IMR-90 (cell line): ENCODE measurements at regions not wholly inside any gene's neighbourhood (a gene's known extent, or its start where the extent isn't known, plus 50 kb on each side); places are given as distances from the start of the nearest gene placed in this dataset.

Experiments
- ATAC-seq: fragments of 200-7000 bp; cut with Tn5 transposase; 2 replicates; pipeline ENCODE4 v1.9.1; 2020; ENCODE audit warnings: low read depth, mild to moderate bottlenecking, moderate library complexity
- BruUV-seq: library from RNA; stranded (reverse); fragments of 400-500 nt; replicated peaks from 2 replicates; lab custom pipeline; 2021; lab: Mats Ljungman, UMichigan
- CTCF ChIA-PET: fragments of 300-600 bp; formaldehyde crosslinking; extraction: SDS; loops from one replicate; lab custom pipeline; 2021; ENCODE audit warnings: antibody characterized with exemption; lab: Yijun Ruan, JAX
- POLR2A ChIA-PET: fragments of 300-600 bp; sonication (Branson Sonifier 250); formaldehyde crosslinking; loops from one replicate; lab custom pipeline; 2022; ENCODE audit warnings: antibody characterized with exemption; ENCODE audit not compliant: unreplicated experiment; lab: Charles Lee
- DNase-seq: peaks from one replicate; pipeline ENCODE4 v3.0.0; 2013
- H2AFZ ChIP-seq: replicated peaks from 2 replicates; pipeline ENCODE3; 2013; ENCODE audit warnings: low read length, mild to moderate bottlenecking; ENCODE audit not compliant: poor library complexity
- H2AK5ac ChIP-seq: 2 replicates; pipeline ENCODE4 v1.6.1; 2013; ENCODE audit warnings: low read depth, low read length, inconsistent platforms
- H2AK9ac ChIP-seq: replicated peaks from 2 replicates; pipeline ENCODE3; 2013; ENCODE audit warnings: mild to moderate bottlenecking, low read depth, low read length, moderate library complexity; ENCODE audit not compliant: poor library complexity
- H2BK120ac ChIP-seq: 2 replicates; pipeline ENCODE4 v1.6.1; 2013; ENCODE audit warnings: low read depth, low read length, inconsistent platforms
- H2BK15ac ChIP-seq: 3 replicates; pipeline ENCODE4 v1.6.1; 2013; ENCODE audit warnings: low read depth, low read length, inconsistent platforms
- H2BK20ac ChIP-seq: 2 replicates; pipeline ENCODE4 v1.6.1; 2013; ENCODE audit warnings: low read depth, mild to moderate bottlenecking, inconsistent platforms, low read length, moderate library complexity
- H2BK5ac ChIP-seq: 2 replicates; pipeline ENCODE4 v1.6.1; 2013; ENCODE audit warnings: mild to moderate bottlenecking, low read depth, low read length, inconsistent platforms; ENCODE audit not compliant: poor library complexity, severe bottlenecking
- H3K14ac ChIP-seq: replicated peaks from 2 replicates; pipeline ENCODE4 v1.6.1; 2013; ENCODE audit warnings: low read depth, low read length, inconsistent platforms
- H3K18ac ChIP-seq: 2 replicates; pipeline ENCODE4 v1.6.1; 2013; ENCODE audit warnings: low read depth, low read length, control low read depth
- H3K23ac ChIP-seq: 2 replicates; pipeline ENCODE4 v1.6.1; 2013; ENCODE audit warnings: low read depth, low read length, inconsistent platforms
- H3K27ac ChIP-seq: 2 replicates; pipeline ENCODE4 v1.5.1; 2013; ENCODE audit warnings: mild to moderate bottlenecking, control low read depth, low read length; ENCODE audit not compliant: insufficient read depth
- H3K27me3 ChIP-seq: 2 replicates; pipeline ENCODE4 v1.6.1; 2013; ENCODE audit warnings: low read length; ENCODE audit not compliant: control insufficient read depth, insufficient read depth
- H3K36me3 ChIP-seq: 2 replicates; pipeline ENCODE4 v1.6.1; 2013; ENCODE audit warnings: low read length, mixed read lengths; ENCODE audit not compliant: control insufficient read depth, insufficient read depth
- H3K4ac ChIP-seq: 2 replicates; pipeline ENCODE4 v1.6.1; 2013; ENCODE audit warnings: low read depth, low read length, inconsistent platforms
- H3K4me1 ChIP-seq: 2 replicates; pipeline ENCODE4 v1.6.1; 2013; ENCODE audit warnings: low read length, mixed read lengths; ENCODE audit not compliant: control insufficient read depth, insufficient read depth
- H3K4me2 ChIP-seq: 2 replicates; pipeline ENCODE4 v1.6.1; 2013; ENCODE audit warnings: low read depth, mild to moderate bottlenecking, control low read depth, low read length, moderate library complexity
- H3K4me3 ChIP-seq: 2 replicates; pipeline ENCODE4 v1.5.1; 2013; ENCODE audit warnings: low read depth, mild to moderate bottlenecking, control low read depth, low read length, moderate library complexity; ENCODE audit not compliant: insufficient read depth
- H3K56ac ChIP-seq: 2 replicates; pipeline ENCODE4 v1.6.1; 2013; ENCODE audit warnings: low read length, inconsistent platforms; ENCODE audit not compliant: insufficient read depth; ENCODE audit errors: extremely low read depth
- H3K79me1 ChIP-seq, 2 experiments: 2 replicates each; pipeline ENCODE4 v1.6.1; 2013; ENCODE audit warnings: low read length in 2 of 2, inconsistent platforms in 1 of 2, low read depth in 1 of 2
- H3K9ac ChIP-seq: 2 replicates; pipeline ENCODE4 v1.6.1; 2013; ENCODE audit warnings: low read depth, low read length, control low read depth
- H3K9me1 ChIP-seq: 2 replicates; pipeline ENCODE4 v1.6.1; 2013; ENCODE audit warnings: low read length, inconsistent platforms; ENCODE audit not compliant: insufficient read depth
- H3K9me3 ChIP-seq: 2 replicates; pipeline ENCODE4 v1.6.1; 2013; ENCODE audit warnings: low read length; ENCODE audit not compliant: control insufficient read depth, insufficient read depth
- H4K20me1 ChIP-seq: 2 replicates; pipeline ENCODE4 v1.6.1; 2013; ENCODE audit warnings: low read length, inconsistent platforms; ENCODE audit not compliant: insufficient read depth
- H4K5ac ChIP-seq: 2 replicates; pipeline ENCODE4 v1.6.1; 2013; ENCODE audit warnings: mild to moderate bottlenecking, low read depth, low read length, control low read depth
- H4K8ac ChIP-seq, 2 experiments: 2 replicates each; pipeline ENCODE4 v1.6.1; 2013; ENCODE audit warnings: low read depth in 2 of 2, low read length in 2 of 2, control low read depth in 1 of 2, inconsistent platforms in 1 of 2
- H4K91ac ChIP-seq: 2 replicates; pipeline ENCODE4 v1.6.1; 2013; ENCODE audit warnings: low read depth, low read length, inconsistent platforms; ENCODE audit not compliant: insufficient read depth
- FOS ChIP-seq: fragments of 150-350 bp; IDR thresholded peaks from 2 replicates; pipeline ENCODE4 v1.6.1; 2016; ENCODE audit warnings: low read depth, low read length
- MAZ ChIP-seq: IDR thresholded peaks from 2 replicates; pipeline ENCODE4 v1.6.1; 2012; ENCODE audit warnings: low read depth, mild to moderate bottlenecking, low read length, improper control_type of control experiment, moderate library complexity, borderline replicate concordance
- SMC3 ChIP-seq: fragments of 150-350 bp; IDR thresholded peaks from 2 replicates; pipeline ENCODE4 v1.6.1; 2016; ENCODE audit warnings: low read depth, mild to moderate bottlenecking, antibody characterized with exemption, low read length, moderate library complexity
- USF2 ChIP-seq: fragments of 150-350 bp; IDR thresholded peaks from 2 replicates; pipeline ENCODE4 v1.6.1; 2017; ENCODE audit warnings: mild to moderate bottlenecking, antibody characterized with exemption, low read length, low read depth
- WGBS, 2 experiments: methylation state at CpG; one replicate each; pipeline versions ENCODE4 v1.1.5 to v1.1.7; 2013; ENCODE audit warnings: missing lambda C conversion rate in 2 of 2; ENCODE audit not compliant: insufficient read length in 1 of 2; ENCODE audit errors: extremely low coverage in 2 of 2; 5-methylcytosine and 5-hydroxymethylcytosine counted together
- dilution Hi-C: fragments of 300-500 bp; cut with HindIII; formaldehyde crosslinking; loops from one replicate; pipeline ENCODE4 v1.14.3; 2018; ENCODE audit warnings: low sequenced_read_pairs; ENCODE audit not compliant: unreplicated experiment
- in situ Hi-C: fragments of 300-500 bp; cut with MboI; formaldehyde crosslinking; loops from 3 replicates; pipeline ENCODE4 v1.14.3; 2019; ENCODE audit warnings: low sequenced_read_pairs, inconsistent platforms, mixed read lengths
- intact Hi-C: fragments of 100-400 bp; cut with micrococcal nuclease; formaldehyde crosslinking; loops from 2 replicates; pipeline ENCODE4 v1.10.0; 2022

- ChIA-PET CTCF (no interaction called here), POLR2A (no interaction called here)
- Histone ChIP-seq H3K4me1 (no peaks in the 10 kb centered on the region), H3K9ac (no peak overlapping the region), H4K5ac (no peak overlapping the region), H3K27ac (no peak overlapping the region), H3K14ac (no peak overlapping the region), H3K9me1 (no peaks in the 10 kb centered on the region), H2BK5ac (no peak overlapping the region), H3K4me3 (no peak overlapping the region), H2AK9ac (no peak overlapping the region), H3K36me3 (no peaks in the 10 kb centered on the region), H2BK20ac (no peak overlapping the region), H3K27me3 (no peaks in the 10 kb centered on the region), H3K18ac (no peak overlapping the region), H3K4me2 (no peak overlapping the region), H3K79me1 (no peaks in the 10 kb centered on the region), H2AK5ac (no peak overlapping the region), H3K4ac (no peak overlapping the region), H3K56ac (no peak overlapping the region), H2BK15ac (no peak overlapping the region), H4K8ac (no peak overlapping the region), H3K23ac (no peak overlapping the region), H3K9me3 (peaks cover 2% of the 10 kb centered on the region), H2AFZ (no peak overlapping the region), H4K20me1 (no peaks in the 10 kb centered on the region), H2BK120ac (no peak overlapping the region), H4K91ac (no peak overlapping the region)
- BruUV-seq, result no TSS peak
- in situ Hi-C loops, result no loop called here
- WGBS, 2 experiments, result no CpG with 5 or more reads among the region's 4 CpGs
- dilution Hi-C loops, result no loop called here
- ATAC-seq, result no peak
- intact Hi-C loops, result no loop called here
- no peak for DNase-seq
- TF ChIP-seq FOS (no peak), SMC3 (no peak), MAZ (no peak), USF2 (no peak)
These were observed 322.4 kb downstream of the TMEM161B start for GRCh38 chr5:87946271-87946670.
